ENCODE measurements at regions not wholly inside any gene's neighbourhood (a gene's known extent, or its start where the extent isn't known, plus 50 kb on each side); places are given as distances from the start of the nearest gene placed in this dataset.

DNA sequence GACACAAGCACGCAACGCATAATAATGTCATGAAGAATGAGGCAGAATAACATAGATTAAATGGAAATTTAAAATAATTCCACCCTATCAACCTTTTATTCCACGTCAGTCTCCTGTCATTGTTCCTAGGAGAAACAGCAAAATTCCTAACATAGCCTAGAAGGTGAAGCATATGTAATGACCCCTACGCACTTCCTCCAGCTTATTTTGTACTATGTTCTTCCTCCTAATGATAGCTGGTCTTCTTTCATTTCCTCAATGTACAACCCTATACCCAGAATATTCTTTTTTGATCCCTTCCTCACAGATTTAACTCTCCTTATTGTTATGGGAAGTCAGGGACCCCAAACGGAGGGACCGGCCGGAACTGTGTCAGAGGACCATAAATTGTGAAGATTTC is 122.0 kb upstream of the CARMIL1 start:
- 100% methylated on average over 2 of the region's 7 CpGs for WGBS (ENCODE audit: extremely low coverage, insufficient read length, low lambda C conversion rate)
- peaks cover 10 to 36% (median 18%) of the 10 kb centered on the region in 3 experiments for H3K36me3 Mint-ChIP-seq (ENCODE audit: insufficient read depth in 1 of 3, low read depth in 3 of 3)
- H3K27me3 ChIP-seq (ENCODE audit: insufficient read depth, low read length): no peaks in the 10 kb centered on the region
- H2BK5ac ChIP-seq (ENCODE audit: insufficient read length, low read length): no peak overlapping the region
- no peaks in the 10 kb centered on the region for H3K23me2 ChIP-seq (ENCODE audit: insufficient read length, low read depth, low read length, poor library complexity, severe bottlenecking)
- no peak overlapping the region for H3K27ac ChIP-seq (ENCODE audit: insufficient read length, low read depth, low read length)
- peaks cover 7% of the 10 kb centered on the region for H3K27me3 Mint-ChIP-seq (ENCODE audit: low read depth)
- peaks cover 40 to 42% of the 10 kb centered on the region in 2 experiments for H3K9me3 Mint-ChIP-seq
- no peak overlapping the region for H3K4me3 Mint-ChIP-seq
- no peak overlapping the region for H3T11ph ChIP-seq (ENCODE audit: low read length)
- no peak overlapping the region for H3K9ac ChIP-seq (ENCODE audit: extremely low read depth, insufficient read length, low read length)
- H3K79me2 ChIP-seq (ENCODE audit: insufficient read depth, low read length): no peaks in the 10 kb centered on the region
- H3K79me1 ChIP-seq (ENCODE audit: insufficient read depth, low read depth, low read length, poor library complexity, severe bottlenecking): no peaks in the 10 kb centered on the region
- no peaks in the 10 kb centered on the region for H3K4me1 ChIP-seq (ENCODE audit: insufficient read depth, low read length)
- H2BK15ac ChIP-seq (ENCODE audit: low read depth, low read length): no peak overlapping the region
- H4K20me1 ChIP-seq (ENCODE audit: control insufficient read depth, insufficient read depth, insufficient read length): no peaks in the 10 kb centered on the region
- no peak overlapping the region for H3K23ac ChIP-seq (ENCODE audit: insufficient read length, low read depth, low read length)
- no peak overlapping the region for H2AFZ ChIP-seq (ENCODE audit: low read length)
- no peak overlapping the region for H2BK120ac ChIP-seq (ENCODE audit: low read depth, low read length, poor library complexity, severe bottlenecking)
- H2AK5ac ChIP-seq (ENCODE audit: insufficient read length, low read length): no peak overlapping the region
- H3K18ac ChIP-seq (ENCODE audit: insufficient read length, low read depth, low read length): no peak overlapping the region
- H4K5ac ChIP-seq (ENCODE audit: insufficient read length, low read depth, low read length): no peak overlapping the region
- no peak overlapping the region for H3K56ac ChIP-seq (ENCODE audit: insufficient read length, low read depth, low read length)
- no peak overlapping the region for H4K8ac ChIP-seq (replicated peaks; ENCODE audit: insufficient read length, low read depth, low read length)
- no peak for DNase-seq
- peaks cover 14% of the 10 kb centered on the region for H3K9me3 ChIP-seq (ENCODE audit: control insufficient read depth, low read depth, low read length)
- no peak overlapping the region for H3K14ac ChIP-seq (ENCODE audit: insufficient read depth, low read length)
- H3K4me2 ChIP-seq (ENCODE audit: insufficient read depth, insufficient read length, low read length): no peak overlapping the region
- H3K4me1 Mint-ChIP-seq: peaks cover 8% of the 10 kb centered on the region in 2 experiments
- no peak overlapping the region for H4K91ac ChIP-seq (ENCODE audit: insufficient read length, low read depth, low read length)
- H3K4ac ChIP-seq (ENCODE audit: low read depth, low read length): no peak overlapping the region
- TF ChIP-seq, protein P1, sequence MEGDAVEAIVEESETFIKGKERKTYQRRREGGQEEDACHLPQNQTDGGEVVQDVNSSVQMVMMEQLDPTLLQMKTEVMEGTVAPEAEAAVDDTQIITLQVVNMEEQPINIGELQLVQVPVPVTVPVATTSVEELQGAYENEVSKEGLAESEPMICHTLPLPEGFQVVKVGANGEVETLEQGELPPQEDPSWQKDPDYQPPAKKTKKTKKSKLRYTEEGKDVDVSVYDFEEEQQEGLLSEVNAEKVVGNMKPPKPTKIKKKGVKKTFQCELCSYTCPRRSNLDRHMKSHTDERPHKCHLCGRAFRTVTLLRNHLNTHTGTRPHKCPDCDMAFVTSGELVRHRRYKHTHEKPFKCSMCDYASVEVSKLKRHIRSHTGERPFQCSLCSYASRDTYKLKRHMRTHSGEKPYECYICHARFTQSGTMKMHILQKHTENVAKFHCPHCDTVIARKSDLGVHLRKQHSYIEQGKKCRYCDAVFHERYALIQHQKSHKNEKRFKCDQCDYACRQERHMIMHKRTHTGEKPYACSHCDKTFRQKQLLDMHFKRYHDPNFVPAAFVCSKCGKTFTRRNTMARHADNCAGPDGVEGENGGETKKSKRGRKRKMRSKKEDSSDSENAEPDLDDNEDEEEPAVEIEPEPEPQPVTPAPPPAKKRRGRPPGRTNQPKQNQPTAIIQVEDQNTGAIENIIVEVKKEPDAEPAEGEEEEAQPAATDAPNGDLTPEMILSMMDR (conservative IDR thresholded peaks at IDR 0.05): no peak
- H3K27ac Mint-ChIP-seq: no peak overlapping the region
- H2BK12ac ChIP-seq (ENCODE audit: insufficient read length, low read depth, low read length): no peak overlapping the region
- no peak overlapping the region for H2BK20ac ChIP-seq (ENCODE audit: low read depth, low read length, poor library complexity, severe bottlenecking)

All from H9 (cell line).